Lower leg skin (tissue), 4 donors: ENCODE measurements at regions not wholly inside any gene's neighbourhood (a gene's known extent, or its start where the extent isn't known, plus 50 kb on each side); places are given as distances from the start of the nearest gene placed in this dataset.
"Not testable (repeated sequence)": the region's sequence is repeated elsewhere in the genome, so short reads cannot be mapped to it uniquely, and the experiment has no call there.

Source experiments
- DNase-seq, 2 donors: peaks; one replicate each; pipeline ENCODE4 v3.0.0-alpha.2; 2019; ENCODE audit warnings: low spot score in 2 of 2
- H3K4me3 ChIP-seq: fragments of 200-600 bp; sonication (generic); 2 replicates; pipeline ENCODE4 v1.5.1; 2017; ENCODE audit warnings: mild to moderate bottlenecking, low read depth; ENCODE audit not compliant: poor library complexity, severe bottlenecking
- CTCF ChIP-seq, 3 donors: fragments of 450-650 bp; IDR thresholded peaks; one replicate each; pipeline ENCODE4 v1.5.1; 2016; ENCODE audit warnings: antibody characterized with exemption in 3 of 3, mild to moderate bottlenecking in 3 of 3, moderate library complexity in 2 of 3
- POLR2A ChIP-seq, 2 donors: fragments of 450-650 bp; IDR thresholded peaks; one replicate each; pipeline ENCODE4 v1.6.1; 2016 to 2017; ENCODE audit warnings: antibody characterized with exemption in 2 of 2, mild to moderate bottlenecking in 1 of 2, moderate library complexity in 1 of 2
- WGBS, 2 donors: methylation state at CpG; one replicate each; pipeline ENCODE4 v1.1.5; 2018; 5-methylcytosine and 5-hydroxymethylcytosine counted together
- intact Hi-C: fragments of 100-400 bp; cut with DNase I; formaldehyde crosslinking; loops from one replicate; pipeline ENCODE4 v1.15.0; 2023; ENCODE audit warnings: low total_unique reads

DNA sequence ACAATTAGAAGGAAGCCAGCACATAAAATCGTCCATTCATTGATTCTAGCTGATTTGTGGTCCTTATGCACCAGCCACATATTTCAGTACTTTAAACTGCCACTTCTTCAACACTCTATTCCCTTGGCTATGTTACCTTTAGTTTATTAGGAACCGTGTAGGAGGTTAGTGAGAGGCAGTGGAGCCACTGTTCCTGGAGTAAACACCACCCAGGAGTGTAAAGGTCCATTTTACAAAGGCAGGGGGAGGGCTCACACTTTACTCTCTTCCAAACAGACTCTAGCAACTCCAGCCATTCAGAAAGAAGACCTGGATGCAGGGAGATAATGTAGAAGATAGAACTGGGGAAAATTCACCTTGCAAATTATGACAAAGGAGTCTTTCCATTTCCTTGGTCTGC lies 170.2 kb upstream of the RPS23 start:
- WGBS, 2 donors = 46 to 58% methylated on average over 2 of the region's 2 CpGs
- no peak overlapping the region for H3K4me3 ChIP-seq
- no peak for DNase-seq
- intact Hi-C loops = no loop called here
- TF ChIP-seq CTCF (IDR thresholded peaks at IDR 0.05) (no peak), POLR2A (IDR thresholded peaks at IDR 0.05) (no peak)

GRCh38 chr5:82447913-82448312 lies 169.8 kb upstream of the RPS23 start:
- no peak for DNase-seq
- TF ChIP-seq CTCF (IDR thresholded peaks at IDR 0.05) (no peak), POLR2A (IDR thresholded peaks at IDR 0.05) (no peak)
- H3K4me3 ChIP-seq = no peak overlapping the region
- intact Hi-C loops = no loop called here
- 90 to 91% methylated on average over 7 of the region's 7 CpGs for WGBS, 2 donors

DNA sequence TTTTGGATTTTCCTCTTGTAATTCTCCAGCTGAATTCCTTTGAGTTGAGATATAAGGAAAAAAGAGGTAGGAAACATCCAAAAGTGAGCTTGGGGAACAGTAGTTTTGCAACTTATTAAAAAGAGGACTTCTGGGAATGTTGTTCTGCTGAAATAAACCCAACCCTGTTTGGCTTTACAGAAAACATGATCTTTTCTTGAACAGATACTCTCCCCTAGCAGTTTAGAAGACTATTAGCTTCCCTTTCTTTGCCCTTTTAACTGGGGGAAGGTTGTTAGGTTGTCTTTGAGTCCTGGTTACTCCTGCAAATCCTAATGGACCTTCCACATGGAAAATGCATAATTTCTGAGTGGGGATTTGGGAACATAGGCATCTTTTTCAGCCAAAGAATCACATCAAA lies 168.7 kb upstream of the RPS23 start:
- TF ChIP-seq CTCF (IDR thresholded peaks at IDR 0.05) (no peak), POLR2A (IDR thresholded peaks at IDR 0.05) (no peak)
- intact Hi-C loops = no loop called here
- DNase-seq = no peak
- no peak overlapping the region for H3K4me3 ChIP-seq

DNA sequence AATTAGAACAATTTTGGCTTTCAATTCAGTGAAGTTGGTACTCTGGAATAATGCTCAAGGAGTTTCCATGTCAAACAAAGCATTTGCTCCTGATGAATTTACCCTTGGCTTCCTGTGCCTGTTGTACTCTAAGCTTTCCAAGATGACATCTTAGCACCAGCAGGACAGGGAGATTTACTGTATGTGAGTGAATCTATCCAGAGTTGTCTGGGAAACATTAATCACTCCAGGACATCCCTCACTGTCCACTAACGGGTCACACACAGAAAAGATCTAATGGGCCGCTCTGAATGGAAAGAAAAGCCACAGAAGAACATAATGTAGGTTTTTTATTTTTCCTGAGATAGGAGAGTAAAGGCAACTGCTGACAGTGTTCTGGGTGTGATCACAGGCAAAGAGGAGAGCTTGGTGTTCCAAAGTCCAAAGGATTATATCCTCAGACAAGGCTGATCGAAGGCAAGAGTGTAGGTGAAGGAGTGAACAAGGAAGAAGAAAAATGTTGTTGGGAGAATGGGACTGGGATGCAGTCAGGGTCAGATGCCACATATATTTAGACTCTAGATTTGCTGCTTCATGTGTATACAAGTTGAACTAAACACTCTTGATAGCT lies 167.7 kb upstream of the RPS23 start:
- DNase-seq = no peak
- H3K4me3 ChIP-seq = no peak overlapping the region
- WGBS, 2 donors = 54 to 62% methylated on average over 3 of the region's 3 CpGs
- no peak for TF ChIP-seq CTCF (IDR thresholded peaks at IDR 0.05)
- no peak for TF ChIP-seq POLR2A (IDR thresholded peaks at IDR 0.05)
- intact Hi-C loops = no loop called here

DNA sequence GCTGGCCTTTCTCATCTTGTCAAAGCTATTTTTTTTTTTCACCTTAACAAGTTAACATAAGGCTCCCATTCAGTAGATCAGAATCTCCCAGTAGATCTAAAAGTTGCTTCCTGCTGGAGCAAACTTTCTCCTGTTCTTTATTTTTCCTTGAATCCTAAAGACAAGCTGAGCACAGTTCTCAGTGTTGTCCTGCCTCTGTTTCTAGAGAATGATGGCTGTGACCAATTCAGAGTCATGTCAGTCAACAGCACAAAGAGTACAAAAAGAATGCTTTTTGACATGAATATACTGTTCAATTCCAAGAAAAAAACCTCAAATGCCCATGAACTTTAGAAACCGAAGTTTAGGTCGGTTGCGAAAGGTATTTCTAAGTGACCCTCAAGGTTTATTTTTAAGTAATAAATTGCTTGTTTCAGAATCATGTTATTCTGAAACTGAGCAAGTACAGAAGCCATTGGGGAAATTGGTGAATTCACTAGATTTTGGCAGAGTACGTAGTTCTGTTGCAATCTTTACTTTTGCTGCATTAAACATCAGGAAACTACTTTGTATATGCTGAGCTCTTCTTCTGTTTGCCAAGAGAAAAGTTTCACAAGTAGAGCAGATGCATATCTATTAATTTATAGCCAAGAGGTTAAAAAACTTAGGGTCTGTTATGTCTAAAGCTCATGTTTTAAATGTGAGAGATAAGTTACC lies 161.7 kb upstream of the RPS23 start:
- TF ChIP-seq CTCF (IDR thresholded peaks at IDR 0.05) (no peak), POLR2A (IDR thresholded peaks at IDR 0.05) (no peak)
- WGBS, 2 donors = 64 to 72% methylated on average over 4 of the region's 4 CpGs
- no peak for DNase-seq
- H3K4me3 ChIP-seq = no peak overlapping the region
- intact Hi-C loops = no loop called here

DNA sequence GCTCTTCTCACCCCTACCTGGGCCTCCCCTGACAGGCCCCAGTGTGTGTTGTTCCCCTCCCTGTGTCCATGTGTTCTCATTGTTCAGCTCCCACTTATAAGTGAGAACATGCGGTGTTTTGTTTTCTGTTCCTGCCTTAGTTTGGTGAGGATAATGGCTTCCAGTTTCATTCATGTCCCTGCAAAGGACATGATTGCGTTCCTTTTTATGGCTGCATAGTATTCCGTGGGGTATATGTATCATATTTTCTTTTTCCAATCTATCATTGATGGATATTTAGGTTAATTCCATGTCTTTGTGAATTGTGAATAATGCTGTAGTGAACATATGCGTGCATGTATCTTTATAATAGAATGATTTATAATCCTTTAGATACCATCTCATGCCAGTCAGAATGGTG lies 159.4 kb upstream of the RPS23 start:
- intact Hi-C loops, H3K4me3 ChIP-seq, DNase-seq: not testable (repeated sequence)
- 70 to 83% methylated on average over 4 of the region's 4 CpGs for WGBS, 2 donors
